Esophagus (tissue), 2 donors: ENCODE measurements at regions not wholly inside any gene's neighbourhood (a gene's known extent, or its start where the extent isn't known, plus 50 kb on each side); places are given as distances from the start of the nearest gene placed in this dataset.

Source experiments
- H3K27ac ChIP-seq, 2 donors: one replicate each; pipeline ENCODE4 v1.5.1; 2013; ENCODE audit warnings: low read depth in 2 of 2, mild to moderate bottlenecking in 2 of 2, inconsistent platforms in 1 of 2, low read length in 1 of 2, moderate library complexity in 1 of 2
- H3K27me3 ChIP-seq, 2 donors: one replicate each; pipeline ENCODE4 v1.6.1; 2013; ENCODE audit warnings: low read length in 2 of 2, control low read depth in 1 of 2, mild to moderate bottlenecking in 1 of 2; ENCODE audit not compliant: insufficient read depth in 2 of 2, control insufficient read depth in 1 of 2
- H3K36me3 ChIP-seq, 2 donors: one replicate each; pipeline ENCODE4 v1.6.1; 2013; ENCODE audit warnings: low read length in 1 of 2; ENCODE audit not compliant: control insufficient read depth in 2 of 2, insufficient read depth in 2 of 2
- H3K4me1 ChIP-seq, 2 donors: one replicate each; pipeline ENCODE4 v1.6.1; 2013; ENCODE audit warnings: low read length in 1 of 2; ENCODE audit not compliant: control insufficient read depth in 2 of 2, insufficient read depth in 2 of 2
- H3K4me3 ChIP-seq, 2 donors: one replicate each; pipeline ENCODE4 v1.5.1; 2013; ENCODE audit warnings: low read length in 2 of 2, mild to moderate bottlenecking in 2 of 2, low read depth in 1 of 2, moderate library complexity in 1 of 2
- H3K9me3 ChIP-seq, 2 donors: one replicate each; pipeline ENCODE4 v1.6.1; 2013; ENCODE audit warnings: mild to moderate bottlenecking in 2 of 2, low read depth in 1 of 2, low read length in 1 of 2, moderate library complexity in 1 of 2; ENCODE audit not compliant: control insufficient read depth in 2 of 2, insufficient read depth in 1 of 2
- WGBS, 2 donors: extraction: QIAGEN DNeasy Blood & Tissue Kit; methylation state at CpG; one replicate each; pipeline ENCODE4 v1.1.7; 2013; 5-methylcytosine and 5-hydroxymethylcytosine counted together
- donor health status: healthy with polysubstance abuse.
- donor health status: Bipolar disorder and iron deficiency.

DNA sequence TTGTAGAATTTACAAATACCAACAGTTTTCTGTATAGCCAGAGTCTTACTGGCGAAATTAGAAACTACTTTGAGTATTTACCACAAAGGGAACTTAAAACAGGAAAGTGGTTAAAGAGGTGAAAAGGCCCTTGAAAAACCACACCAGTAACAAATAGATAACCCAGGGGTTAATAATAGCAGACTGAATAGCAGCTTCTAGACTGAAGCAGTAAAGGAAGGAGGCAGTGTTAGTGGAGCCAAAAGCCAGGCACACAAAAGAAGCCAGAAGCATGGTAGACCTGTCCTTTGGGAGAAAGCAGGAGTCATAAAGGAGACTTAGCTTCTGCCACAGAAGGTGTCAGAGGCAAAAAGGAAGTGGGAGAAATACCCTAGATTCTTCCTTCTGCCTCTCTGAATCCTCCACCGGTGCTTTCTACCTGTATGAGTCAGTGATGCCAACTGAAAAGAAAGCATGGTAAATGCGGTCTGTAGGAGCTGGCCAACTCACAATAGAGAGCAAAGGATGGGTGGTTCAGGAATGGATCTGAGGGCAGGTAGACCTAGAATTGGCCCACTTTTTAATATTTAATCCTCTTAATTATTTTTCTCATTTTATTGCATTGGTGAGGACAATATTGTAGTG, 97.3 kb downstream of the ARL6IP6 start:
- H3K4me3 ChIP-seq = no peak overlapping the region
- H3K27me3 ChIP-seq = no peaks in the 10 kb centered on the region
- no peaks in the 10 kb centered on the region for H3K36me3 ChIP-seq
- no peak overlapping the region for H3K27ac ChIP-seq
- WGBS, 2 donors = 73 to 83% methylated on average over 3 of the region's 3 CpGs
- no peaks in the 10 kb centered on the region for H3K4me1 ChIP-seq
- H3K9me3 ChIP-seq = peaks cover 3 to 4% of the 10 kb centered on the region in 2 donors

DNA sequence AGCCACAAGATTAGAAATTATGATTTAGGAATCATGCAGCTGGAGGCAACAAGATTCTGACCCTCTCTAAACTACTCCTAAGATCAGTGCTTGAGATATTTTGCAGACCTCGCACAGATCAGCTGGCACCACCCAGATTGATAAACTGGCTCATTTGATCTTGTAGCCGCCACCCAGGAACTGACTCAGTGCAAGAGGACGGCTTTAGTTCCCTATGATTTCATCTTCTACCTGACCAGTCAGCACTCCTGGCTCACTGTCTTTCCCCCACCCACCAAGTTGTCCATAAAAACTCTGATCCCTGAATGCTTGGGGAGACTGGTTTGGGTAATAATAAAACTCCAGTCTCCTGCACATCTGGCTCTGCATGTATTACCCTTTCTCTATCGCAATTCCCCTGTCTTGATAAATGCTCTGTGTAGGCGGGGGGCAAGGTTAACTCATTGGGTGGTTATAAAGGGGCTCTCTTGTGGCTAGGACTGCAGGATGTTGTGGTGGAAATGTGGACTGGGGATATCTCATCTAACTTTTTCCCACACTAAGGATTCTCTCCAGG, 96.1 kb downstream of the ARL6IP6 start:
- no peaks in the 10 kb centered on the region for H3K27me3 ChIP-seq
- no peak overlapping the region for H3K4me3 ChIP-seq
- no peak overlapping the region for H3K27ac ChIP-seq
- H3K4me1 ChIP-seq = no peaks in the 10 kb centered on the region
- peaks cover 3 to 4% of the 10 kb centered on the region in 2 donors for H3K9me3 ChIP-seq
- no peaks in the 10 kb centered on the region for H3K36me3 ChIP-seq
- 55 to 59% methylated on average over 5 of the region's 5 CpGs for WGBS, 2 donors

DNA sequence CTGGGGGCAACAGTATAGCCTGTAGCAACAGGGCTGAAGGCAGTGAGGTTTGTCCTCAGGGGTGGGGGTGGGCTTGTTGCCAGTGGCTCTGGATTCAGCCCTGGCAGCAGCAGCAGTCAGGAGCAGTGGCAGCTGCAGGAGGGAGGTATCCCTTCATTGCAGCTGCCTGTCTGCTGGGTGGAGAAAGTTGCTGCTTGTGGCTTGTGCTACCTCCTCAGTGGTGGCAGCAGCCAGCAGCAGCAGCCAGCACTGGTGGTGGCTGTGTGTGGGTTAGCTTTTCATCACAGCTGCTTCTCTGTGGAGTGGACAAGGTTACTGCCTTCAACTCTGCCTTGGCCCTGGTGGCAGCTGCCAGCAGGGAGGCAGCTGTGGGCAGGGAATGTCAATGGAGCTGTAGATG, 94.9 kb downstream of the ARL6IP6 start:
- Histone ChIP-seq H3K27me3 (no peaks in the 10 kb centered on the region), H3K36me3 (no peaks in the 10 kb centered on the region), H3K4me1 (no peaks in the 10 kb centered on the region), H3K9me3 (peaks cover 3 to 4% of the 10 kb centered on the region in 2 donors), H3K27ac (no peak overlapping the region), H3K4me3 (no peak overlapping the region)
